ENCODE measurements at regions not wholly inside any gene's neighbourhood (a gene's known extent, or its start where the extent isn't known, plus 50 kb on each side); places are given as distances from the start of the nearest gene placed in this dataset.
"Not testable (repeated sequence)": the region's sequence is repeated elsewhere in the genome, so short reads cannot be mapped to it uniquely, and the experiment has no call there.

DNA sequence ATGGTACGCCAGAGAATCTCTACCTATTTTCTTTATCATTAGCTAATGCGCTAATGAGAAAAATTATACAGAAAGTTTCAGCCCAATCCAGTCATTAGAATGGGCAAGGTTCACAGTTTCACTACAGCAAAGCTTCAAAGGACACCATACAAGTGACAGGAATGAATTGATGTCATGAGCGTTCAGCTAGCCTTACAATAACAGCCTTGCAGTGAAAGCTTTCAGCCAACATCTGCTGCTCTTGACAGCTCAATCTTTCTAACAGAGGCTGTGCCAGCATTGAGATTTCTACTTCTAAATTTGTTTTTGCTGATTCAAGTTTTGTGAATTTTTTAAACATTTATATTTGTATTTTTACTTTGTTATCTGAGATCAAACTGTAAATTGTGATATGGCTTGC lies 302.4 kb upstream of the FAM174A start:
- no peak for DNase-seq (ENCODE audit: low read depth)

- DNase-seq (ENCODE audit: low read depth): no peak
These were observed 346.4 kb upstream of the FAM174A start for GRCh38 chr5:100188778-100189177.

- DNase-seq (ENCODE audit: low read depth): no peak
These were observed 346.8 kb upstream of the FAM174A start for GRCh38 chr5:100188339-100188738.

GRCh38 chr5:100186181-100186580 lies 349.0 kb upstream of the FAM174A start:
- DNase-seq (ENCODE audit: low read depth): no peak

DNA sequence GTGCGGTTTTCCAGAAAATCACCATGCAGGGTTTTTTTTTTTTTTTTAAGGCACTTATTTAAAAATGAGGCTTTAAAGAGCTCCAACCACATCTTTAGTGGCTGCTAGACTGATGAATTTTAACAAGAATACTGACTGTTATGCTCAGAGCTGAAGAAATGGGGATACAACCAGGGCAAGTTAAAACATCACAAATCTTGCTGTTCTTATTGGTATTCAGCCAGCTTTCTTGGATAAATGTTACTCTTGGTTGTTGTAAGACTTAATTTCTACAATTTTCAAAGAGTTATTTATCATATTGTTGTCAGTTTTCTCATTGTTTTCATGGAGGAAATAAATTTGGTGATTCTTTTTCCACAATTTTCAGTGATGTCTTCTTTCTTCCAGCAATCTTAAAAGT lies 352.8 kb upstream of the FAM174A start:
- no peak for DNase-seq (ENCODE audit: low read depth)

DNA sequence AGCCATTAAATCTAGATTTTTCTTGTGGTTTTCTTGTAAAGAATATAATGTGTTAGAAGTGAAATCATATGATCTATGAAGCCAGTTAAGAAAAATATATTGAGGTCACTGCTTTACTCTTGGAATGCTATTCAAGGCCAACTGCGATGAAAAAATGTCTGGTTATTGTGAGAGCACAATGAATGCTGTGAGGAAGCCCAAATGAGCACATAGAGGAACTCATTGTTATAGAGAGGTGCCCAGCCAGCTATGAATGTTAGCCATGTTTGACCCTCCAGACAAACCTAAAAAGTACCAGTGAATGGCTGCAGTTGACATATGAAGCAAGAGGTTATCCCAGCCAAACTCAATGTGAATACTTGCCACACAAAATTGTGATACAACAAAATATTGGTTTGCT lies 359.8 kb upstream of the FAM174A start:
- DNase-seq (ENCODE audit: low read depth): no peak

- no peak for DNase-seq (ENCODE audit: low read depth)
These were observed 369.9 kb upstream of the FAM174A start for GRCh38 chr5:100165309-100165708.

DNA sequence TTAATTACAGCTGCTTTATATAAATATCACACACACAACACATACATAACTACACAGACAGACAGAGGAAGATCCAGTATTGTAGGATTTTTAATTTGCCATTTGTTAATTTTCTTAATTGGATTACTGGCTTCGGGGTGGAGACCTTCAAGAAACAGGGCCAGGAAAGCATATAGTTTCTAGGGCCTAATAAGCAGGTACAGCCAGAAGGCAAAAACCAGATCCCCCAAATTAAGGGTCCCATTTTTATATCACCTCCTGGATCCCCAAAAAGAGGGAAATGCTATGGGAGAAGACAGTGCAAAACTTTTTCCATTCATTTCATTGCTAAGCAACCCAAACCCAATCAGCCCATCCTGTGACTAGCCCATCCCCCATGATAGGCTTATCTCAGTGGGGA lies 373.3 kb upstream of the FAM174A start:
- DNase-seq (ENCODE audit: low read depth): no peak

DNA sequence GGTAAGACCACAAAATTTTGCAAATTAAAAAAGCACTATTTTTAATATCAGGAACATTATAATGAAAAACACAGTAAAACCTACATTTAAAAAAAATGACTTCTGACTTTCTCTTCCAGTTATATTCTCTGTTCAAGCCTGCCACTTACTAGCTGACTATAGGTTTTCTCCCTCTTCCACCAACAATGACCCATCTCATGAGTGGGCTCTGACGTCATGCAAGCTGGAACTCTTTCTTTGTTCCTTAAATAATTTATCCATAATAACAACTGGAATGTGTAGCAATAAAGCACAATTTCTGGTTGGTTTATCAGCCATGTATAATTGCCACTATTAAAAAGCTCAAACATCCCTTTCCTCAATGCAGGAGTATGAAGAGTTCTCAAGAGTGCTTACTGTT lies 378.1 kb upstream of the FAM174A start:
- DNase-seq (ENCODE audit: low read depth): no peak

DNA sequence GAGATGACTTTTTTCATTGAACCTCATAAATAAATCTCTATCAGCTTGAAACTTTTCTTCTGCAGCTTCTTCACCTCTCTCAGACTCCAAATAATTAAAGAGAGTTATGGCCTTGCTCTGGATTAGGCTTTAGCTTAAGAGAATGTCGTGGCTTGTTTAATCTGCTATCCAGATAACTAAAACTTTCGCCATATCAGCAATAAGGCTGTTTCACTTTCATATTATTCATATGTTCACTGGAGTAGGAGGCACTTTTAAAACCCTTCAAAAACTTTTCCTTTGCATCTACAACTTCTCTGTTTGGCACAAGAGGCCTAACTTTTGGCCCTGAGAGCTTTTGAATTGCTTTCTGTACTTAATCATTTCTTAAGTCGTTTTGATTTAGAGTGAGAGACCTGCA lies 386.9 kb upstream of the FAM174A start:
- DNase-seq (ENCODE audit: low read depth): no peak

GRCh38 chr5:100142607-100143006 lies 392.6 kb upstream of the FAM174A start:
- no peak for DNase-seq (ENCODE audit: low read depth)

DNA sequence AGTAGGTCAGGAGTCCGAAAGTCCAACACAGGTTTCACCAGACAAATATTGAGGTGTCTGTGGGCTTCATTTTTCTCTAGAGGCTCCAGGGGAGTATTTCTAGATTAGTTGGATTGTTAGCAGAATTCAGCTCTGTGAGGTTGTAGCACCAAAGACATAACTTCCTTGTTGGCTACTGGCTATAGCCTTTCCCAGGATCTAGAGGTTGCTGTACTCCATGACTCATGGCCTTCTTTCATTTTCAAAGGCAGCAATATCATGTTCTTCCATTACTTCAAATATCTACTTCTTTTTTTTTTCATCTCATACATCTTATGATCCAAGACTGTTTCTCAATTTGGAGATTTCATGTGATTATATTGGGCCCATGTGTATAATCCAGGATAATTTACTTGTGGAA lies 404.0 kb upstream of the FAM174A start:
- no peak for DNase-seq (ENCODE audit: low read depth)

GRCh38 chr5:100130307-100130706 lies 404.9 kb upstream of the FAM174A start:
- DNase-seq (ENCODE audit: low read depth): no peak

GRCh38 chr5:100119903-100120302 lies 415.3 kb upstream of the FAM174A start:
- DNase-seq (ENCODE audit: low read depth): no peak

DNA sequence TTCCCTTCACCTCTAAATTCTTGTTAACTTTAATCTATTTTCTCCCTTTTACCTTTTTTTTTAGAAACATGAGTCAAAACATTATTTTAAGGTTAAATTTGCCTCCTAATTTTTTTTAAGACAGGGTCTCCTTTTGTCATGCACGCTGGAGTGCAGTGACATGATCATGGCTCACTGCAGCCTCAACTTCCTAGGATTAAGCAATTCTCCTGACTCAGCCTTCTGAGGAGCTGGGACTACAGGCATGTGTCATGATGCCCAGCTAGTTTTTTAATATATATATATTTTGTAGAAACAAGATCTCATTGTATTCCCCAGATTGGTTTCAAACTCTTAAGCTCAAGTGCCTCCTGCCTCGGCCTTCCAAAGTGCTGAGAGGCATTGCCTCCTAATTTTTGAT lies 424.7 kb upstream of the FAM174A start:
- DNase-seq (ENCODE audit: low read depth): no peak

DNA sequence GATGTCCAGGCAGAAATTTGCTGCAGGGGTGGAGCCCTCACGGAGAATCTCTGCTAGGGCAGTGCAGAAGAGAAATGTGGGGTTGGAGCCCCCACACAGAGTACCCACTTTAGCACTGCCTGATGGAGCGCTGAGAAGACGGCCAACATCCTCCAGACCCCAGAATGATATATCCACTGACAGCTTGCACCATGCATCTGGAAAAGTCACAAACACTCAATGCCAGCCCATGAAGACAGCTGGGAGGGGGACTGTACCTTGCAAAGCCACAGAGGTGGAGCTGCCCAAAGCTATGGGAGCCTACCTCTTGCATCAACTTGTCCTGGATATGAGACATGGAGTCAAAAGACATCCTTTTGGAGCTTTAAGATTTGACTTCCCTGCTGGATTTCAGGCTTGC lies 426.3 kb upstream of the FAM174A start:
- no peak for DNase-seq (ENCODE audit: low read depth)

DNA sequence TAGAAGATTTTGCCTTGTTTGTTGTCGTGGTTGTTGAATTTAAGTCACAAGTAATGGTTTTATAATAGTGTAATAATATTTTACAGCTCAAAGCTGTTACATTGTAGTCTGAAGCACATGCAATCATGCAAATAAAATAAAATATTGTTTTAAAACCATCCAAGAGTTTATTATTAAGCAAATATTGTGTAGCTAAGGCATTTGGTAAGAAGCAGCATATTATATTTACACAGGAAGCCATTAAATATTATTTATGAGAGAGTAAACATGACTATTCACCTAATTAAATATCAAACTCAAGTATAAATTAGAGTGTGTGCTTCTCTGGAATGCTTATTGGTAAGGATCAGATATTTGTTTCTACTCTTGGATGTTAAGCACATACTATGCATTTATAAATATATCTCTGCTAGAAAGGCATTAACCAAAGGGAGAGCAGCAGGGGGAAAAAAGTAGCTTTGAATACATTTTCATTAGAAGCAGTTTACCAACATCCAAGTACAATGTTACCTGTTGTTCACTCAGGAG lies 431.5 kb upstream of the FAM174A start:
- DNase-seq (ENCODE audit: low read depth): not testable (repeated sequence)

- DNase-seq (ENCODE audit: low read depth): not testable (repeated sequence)
These were observed 433.7 kb upstream of the FAM174A start for GRCh38 chr5:100101466-100101865.

- DNase-seq (ENCODE audit: low read depth): not testable (repeated sequence)
These were observed 438.8 kb upstream of the FAM174A start for GRCh38 chr5:100096328-100096727.

DNA sequence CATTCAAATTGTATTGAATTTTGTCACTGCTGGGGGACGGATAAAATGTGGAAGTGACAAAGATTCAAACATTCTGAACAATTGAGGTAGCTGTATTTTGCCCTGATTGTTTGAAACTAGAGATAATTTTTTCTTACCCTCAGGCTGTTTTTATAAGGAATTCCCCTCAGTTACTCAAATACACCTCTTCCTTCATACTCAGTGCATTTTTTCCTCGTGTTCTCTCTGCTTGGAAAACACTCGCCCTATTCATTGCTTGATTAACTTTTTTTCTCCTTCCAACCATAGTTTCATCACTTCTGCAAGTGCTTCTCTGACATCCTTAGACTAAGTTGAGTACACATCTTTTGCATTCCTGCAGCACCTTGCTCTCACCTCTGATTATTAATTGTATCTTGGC lies 454.5 kb upstream of the FAM174A start:
- not testable (repeated sequence) for DNase-seq (ENCODE audit: low read depth)

- not testable (repeated sequence) for DNase-seq (ENCODE audit: low read depth)
These were observed 456.0 kb upstream of the FAM174A start for GRCh38 chr5:100079163-100079562.

DNA sequence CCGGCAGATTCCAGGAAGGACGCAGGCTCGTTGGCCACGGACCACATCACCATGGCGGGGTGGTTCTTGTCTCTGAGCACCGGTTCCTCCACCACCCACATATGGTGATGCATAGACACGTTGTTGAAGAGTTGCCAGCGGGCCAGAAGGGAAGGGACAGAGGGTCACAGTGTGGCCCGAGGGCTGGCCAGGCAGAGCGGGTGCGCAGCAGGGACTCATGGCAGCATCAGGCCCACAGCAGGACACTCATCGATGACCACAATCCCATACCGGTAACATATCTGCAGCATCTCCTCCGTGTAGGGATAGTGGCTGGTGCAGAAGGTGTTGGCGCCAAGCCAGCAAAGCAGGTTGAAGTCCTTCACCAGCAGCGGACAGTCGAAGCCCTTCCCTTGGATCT lies 469.2 kb upstream of the FAM174A start:
- DNase-seq (ENCODE audit: low read depth): not testable (repeated sequence)

DNA sequence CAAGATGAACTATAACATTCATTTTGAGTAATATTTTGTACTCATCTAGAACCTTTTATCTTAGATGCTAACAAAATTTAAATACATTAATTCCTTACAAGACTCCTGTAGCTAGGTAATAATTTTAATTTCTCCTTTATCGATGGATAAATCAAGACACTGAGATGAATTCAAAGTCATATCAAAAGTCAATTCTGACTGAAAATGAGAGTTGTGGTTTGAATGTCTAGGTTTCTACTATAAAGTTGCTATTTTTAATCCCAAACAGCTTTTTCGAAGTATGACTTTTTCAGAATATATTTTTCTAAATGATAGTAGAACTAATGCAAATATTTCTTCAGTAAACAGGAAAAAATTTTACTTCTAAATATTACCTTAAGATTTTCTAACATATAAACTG lies 491.7 kb upstream of the FAM174A start:
- no peak for DNase-seq (ENCODE audit: low read depth)

DNA sequence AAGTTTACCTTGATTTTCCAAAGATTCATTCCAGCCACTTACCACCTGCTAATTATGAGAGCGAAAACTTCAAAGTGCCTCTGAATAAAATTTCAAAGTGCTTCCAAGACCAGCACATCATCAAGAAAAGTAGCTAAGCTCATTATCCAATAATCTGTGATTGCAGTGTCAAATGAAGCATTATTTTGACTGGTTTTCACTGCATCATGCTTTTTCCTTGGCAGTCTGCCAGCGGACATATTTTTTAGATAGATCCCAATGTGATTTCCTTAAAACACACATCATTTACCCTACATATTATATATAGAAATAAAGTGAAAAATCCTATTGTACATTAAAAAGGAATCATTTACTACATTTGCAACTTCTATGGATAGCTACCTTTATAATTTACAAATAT lies 508.6 kb upstream of the FAM174A start:
- no peak for DNase-seq (ENCODE audit: low read depth)

DNA sequence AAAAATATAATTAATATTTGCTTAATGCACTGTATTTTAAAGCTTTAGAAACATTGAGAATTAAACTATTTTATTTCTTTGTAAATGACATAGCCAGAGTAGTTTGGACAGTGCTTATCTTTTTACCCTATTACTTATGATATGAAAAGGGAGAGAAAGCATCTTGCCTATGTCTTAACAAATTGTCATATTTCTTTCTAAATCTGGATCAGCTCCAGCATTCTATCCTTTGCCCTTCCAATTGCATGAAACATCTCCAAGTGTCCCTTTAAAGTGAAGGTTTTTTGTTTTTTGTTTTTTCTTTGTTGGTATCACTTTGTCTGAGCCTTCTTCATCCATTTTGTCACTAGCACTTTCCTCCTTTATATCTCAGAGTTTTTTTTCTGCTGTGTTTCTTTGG lies 511.6 kb upstream of the FAM174A start:
- DNase-seq (ENCODE audit: low read depth): no peak

Data from fibroblast of gingiva (primary cell).